B cell (primary cell): ENCODE measurements at regions not wholly inside any gene's neighbourhood (a gene's known extent, or its start where the extent isn't known, plus 50 kb on each side); places are given as distances from the start of the nearest gene placed in this dataset.

ENCODE experiments used
- EZH2 ChIP-seq: IDR thresholded peaks from 2 replicates; pipeline ENCODE4 v1.6.1; 2012; ENCODE audit warnings: borderline replicate concordance, low read depth, mild to moderate bottlenecking, moderate library complexity, low read length; ENCODE audit not compliant: insufficient read depth, poor library complexity, severe bottlenecking
- TF ChIP-seq, protein P1 (sequence below): fragments of 200-600 bp; IDR thresholded peaks from one replicate; pipeline ENCODE4 v1.8.0; 2022; ENCODE audit warnings: antibody characterized with exemption, mild to moderate bottlenecking

DNA sequence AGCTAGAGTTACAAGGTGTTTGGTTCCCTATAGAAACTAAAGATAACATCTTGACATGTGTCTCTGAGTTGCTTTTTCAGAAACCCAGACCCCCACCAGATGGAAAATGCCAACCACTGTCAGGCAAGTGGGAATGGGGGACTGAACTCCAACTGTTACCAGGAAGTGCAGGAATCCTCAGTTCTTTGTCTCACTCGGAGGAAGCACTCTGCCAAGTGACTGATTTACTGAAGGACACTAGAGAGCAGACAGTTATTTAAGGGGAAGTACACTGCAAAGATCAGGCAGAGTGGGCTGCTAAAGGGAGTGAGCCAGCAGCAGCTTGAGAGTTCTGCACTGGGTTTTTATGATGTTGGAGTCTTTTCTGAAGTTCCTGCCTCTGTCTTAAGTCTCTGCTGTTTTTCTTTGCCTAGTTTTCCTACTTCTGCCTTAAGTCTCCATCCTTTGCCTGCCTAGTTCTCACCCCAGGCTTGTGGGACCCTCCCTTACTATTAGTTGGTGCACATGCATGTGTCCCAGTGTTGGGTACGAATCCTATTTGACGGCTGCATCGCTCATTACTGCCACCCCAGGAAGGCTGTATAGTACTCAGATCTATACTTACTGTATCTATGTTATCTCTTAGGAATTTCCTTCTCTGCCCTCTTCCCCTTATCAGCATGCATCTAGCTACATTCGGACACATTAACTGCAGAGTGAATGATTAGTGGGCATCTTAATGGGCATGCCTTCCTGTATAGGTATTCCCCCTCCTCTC is 97.1 kb downstream of the TEX51 start:
- TF ChIP-seq, protein P1, sequence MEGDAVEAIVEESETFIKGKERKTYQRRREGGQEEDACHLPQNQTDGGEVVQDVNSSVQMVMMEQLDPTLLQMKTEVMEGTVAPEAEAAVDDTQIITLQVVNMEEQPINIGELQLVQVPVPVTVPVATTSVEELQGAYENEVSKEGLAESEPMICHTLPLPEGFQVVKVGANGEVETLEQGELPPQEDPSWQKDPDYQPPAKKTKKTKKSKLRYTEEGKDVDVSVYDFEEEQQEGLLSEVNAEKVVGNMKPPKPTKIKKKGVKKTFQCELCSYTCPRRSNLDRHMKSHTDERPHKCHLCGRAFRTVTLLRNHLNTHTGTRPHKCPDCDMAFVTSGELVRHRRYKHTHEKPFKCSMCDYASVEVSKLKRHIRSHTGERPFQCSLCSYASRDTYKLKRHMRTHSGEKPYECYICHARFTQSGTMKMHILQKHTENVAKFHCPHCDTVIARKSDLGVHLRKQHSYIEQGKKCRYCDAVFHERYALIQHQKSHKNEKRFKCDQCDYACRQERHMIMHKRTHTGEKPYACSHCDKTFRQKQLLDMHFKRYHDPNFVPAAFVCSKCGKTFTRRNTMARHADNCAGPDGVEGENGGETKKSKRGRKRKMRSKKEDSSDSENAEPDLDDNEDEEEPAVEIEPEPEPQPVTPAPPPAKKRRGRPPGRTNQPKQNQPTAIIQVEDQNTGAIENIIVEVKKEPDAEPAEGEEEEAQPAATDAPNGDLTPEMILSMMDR, result no peak
- no peak for TF ChIP-seq EZH2
